Stimulated activated naive CD8-positive, alpha-beta T cell treated with anti-CD3 and anti-CD28 coated beads, Interleukin-15, amount 100 ng/mL, for 72 hours (primary cell): ENCODE measurements at regions not wholly inside any gene's neighbourhood (a gene's known extent, or its start where the extent isn't known, plus 50 kb on each side); places are given as distances from the start of the nearest gene placed in this dataset.
A peak's percentile ranks its signal among the peaks of the same experiment; 100 is the strongest.

Experiments
- ATAC-seq: fragments of 150-1000 bp; cut with Tn5 transposase; 2 replicates; pipeline ENCODE4 v1.10.0; 2021; ENCODE audit warnings: mild to moderate bottlenecking, moderate library complexity
- DNase-seq, 2 donors: peaks; one replicate each; pipeline ENCODE4 v3.0.0; 2021 to 2022
- H3K27ac Mint-ChIP-seq, 2 donors: one replicate each; pipeline ENCODE4 v1.8.0; 2022; ENCODE audit warnings: mild to moderate bottlenecking in 2 of 2, mixed read lengths in 2 of 2, moderate library complexity in 2 of 2
- H3K27me3 Mint-ChIP-seq: one replicate; pipeline ENCODE4 v1.8.0; 2022; ENCODE audit warnings: mixed read lengths
- H3K4me1 Mint-ChIP-seq: one replicate; pipeline ENCODE4 v1.8.0; 2022; ENCODE audit warnings: mild to moderate bottlenecking, mixed read lengths
- H3K4me3 Mint-ChIP-seq, 2 donors: one replicate each; pipeline ENCODE4 v1.8.0; 2022; ENCODE audit warnings: mild to moderate bottlenecking in 2 of 2, mixed read lengths in 2 of 2, moderate library complexity in 1 of 2
- H3K9me3 Mint-ChIP-seq, 2 donors: one replicate each; pipeline ENCODE4 v1.8.0; 2022; ENCODE audit warnings: mixed read lengths in 2 of 2

- DNase-seq: no peak
- no peak overlapping the region for H3K27ac Mint-ChIP-seq
Measured at GRCh38 chr2:2871480-2872308, 505.9 kb downstream of the EIPR1 start.

GRCh38 chr2:2870106-2870505 lies 507.5 kb downstream of the EIPR1 start:
- no peak for ATAC-seq
- H3K9me3 Mint-ChIP-seq: no peaks in the 10 kb centered on the region

More at GRCh38 chr2:2871480-2872308, 505.9 kb downstream of the EIPR1 start:
- Mint-ChIP-seq H3K9me3 (no peaks in the 10 kb centered on the region), H3K27me3 (no peaks in the 10 kb centered on the region), H3K4me3 (no peak overlapping the region), H3K4me1 (no peaks in the 10 kb centered on the region)
- no peak for ATAC-seq

DNA sequence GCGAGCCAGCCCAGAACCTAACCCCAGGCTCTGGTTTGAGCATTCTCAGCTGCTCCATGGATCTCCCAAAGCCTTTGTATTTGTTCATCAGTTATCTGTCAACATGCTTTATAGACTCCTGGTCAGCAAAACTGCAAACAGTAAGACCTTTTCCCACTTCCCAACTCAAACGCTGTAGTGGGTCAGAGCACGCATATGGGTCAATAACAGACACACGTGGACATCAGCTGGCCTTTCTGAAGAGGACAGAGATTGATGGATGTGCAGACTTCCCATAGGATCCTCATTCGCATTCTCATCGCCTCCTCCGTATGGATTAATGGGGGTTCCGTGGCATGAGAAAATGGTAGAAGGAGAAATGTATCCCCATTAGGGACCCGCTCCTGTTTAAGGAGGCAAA lies 508.1 kb downstream of the EIPR1 start:
- H3K4me3 Mint-ChIP-seq: no peak overlapping the region
- H3K27me3 Mint-ChIP-seq: no peaks in the 10 kb centered on the region
- H3K27ac Mint-ChIP-seq: no peak overlapping the region
- H3K9me3 Mint-ChIP-seq: no peaks in the 10 kb centered on the region
- DNase-seq (no peak), ATAC-seq (no peak)
- H3K4me1 Mint-ChIP-seq: no peaks in the 10 kb centered on the region

More at GRCh38 chr2:2870106-2870505, 507.5 kb downstream of the EIPR1 start:
- Mint-ChIP-seq H3K27me3 (no peaks in the 10 kb centered on the region), H3K4me3 (no peak overlapping the region), H3K27ac (no peak overlapping the region), H3K4me1 (no peaks in the 10 kb centered on the region)
- DNase-seq: no peak

DNA sequence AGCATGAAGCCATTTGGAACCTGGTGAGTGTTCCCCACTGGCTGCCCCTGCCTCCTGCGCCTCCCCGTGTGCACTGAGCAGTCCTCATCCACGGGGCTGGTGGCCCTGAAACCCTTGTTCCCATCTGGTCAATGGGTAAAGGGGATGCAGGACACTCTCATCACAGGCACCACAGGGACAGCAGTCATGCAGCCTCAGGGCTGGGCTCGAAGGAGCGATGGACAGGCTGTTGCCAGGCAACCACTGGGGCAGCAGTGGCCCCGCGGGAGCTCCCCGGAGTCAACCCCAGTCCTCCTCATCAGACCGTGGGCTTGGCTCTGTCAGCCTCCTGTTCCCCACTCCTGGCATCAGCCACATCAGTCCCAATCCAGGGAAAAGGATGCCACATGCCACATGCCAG lies 509.5 kb downstream of the EIPR1 start:
- Mint-ChIP-seq H3K4me3 (no peak overlapping the region), H3K9me3 (no peaks in the 10 kb centered on the region), H3K27me3 (no peaks in the 10 kb centered on the region), H3K27ac (no peak overlapping the region), H3K4me1 (no peaks in the 10 kb centered on the region)
- ATAC-seq: no peak
- no peak for DNase-seq

DNA sequence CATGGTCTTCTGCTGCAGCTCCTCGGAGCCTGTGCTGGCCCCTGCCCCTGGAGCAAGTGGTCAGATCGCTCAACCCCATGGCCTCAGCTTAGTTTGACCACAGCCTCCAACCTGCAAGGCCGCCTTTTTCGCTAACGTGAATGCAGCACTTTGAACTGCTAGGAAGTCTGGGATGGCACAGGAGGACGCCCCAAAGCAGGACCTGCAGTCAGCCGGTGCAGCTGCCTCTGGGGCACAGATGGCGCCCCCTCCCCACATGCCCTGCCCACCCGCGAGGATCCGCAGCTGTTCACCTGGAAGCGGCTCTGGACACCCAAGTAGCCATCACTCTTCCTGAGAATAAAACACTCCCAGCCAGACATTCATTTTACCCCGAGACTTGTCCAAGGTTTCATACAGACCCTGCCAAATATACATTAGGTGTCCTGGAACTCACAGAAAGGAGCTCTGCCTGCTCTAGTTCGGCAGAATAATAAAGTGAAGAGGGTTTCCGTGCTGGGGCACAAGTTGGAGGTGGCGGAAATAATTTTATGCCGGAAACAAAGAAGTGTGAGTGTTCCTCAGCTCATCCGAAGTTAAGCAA lies 510.1 kb downstream of the EIPR1 start:
- no peaks in the 10 kb centered on the region for H3K4me1 Mint-ChIP-seq
- no peak for DNase-seq
- no peak for ATAC-seq
- no peaks in the 10 kb centered on the region for H3K27me3 Mint-ChIP-seq
- H3K4me3 Mint-ChIP-seq: no peak overlapping the region
- peak overlapping the region in 1 of 2 donors; percentile 48 for H3K27ac Mint-ChIP-seq
- H3K9me3 Mint-ChIP-seq: no peaks in the 10 kb centered on the region

DNA sequence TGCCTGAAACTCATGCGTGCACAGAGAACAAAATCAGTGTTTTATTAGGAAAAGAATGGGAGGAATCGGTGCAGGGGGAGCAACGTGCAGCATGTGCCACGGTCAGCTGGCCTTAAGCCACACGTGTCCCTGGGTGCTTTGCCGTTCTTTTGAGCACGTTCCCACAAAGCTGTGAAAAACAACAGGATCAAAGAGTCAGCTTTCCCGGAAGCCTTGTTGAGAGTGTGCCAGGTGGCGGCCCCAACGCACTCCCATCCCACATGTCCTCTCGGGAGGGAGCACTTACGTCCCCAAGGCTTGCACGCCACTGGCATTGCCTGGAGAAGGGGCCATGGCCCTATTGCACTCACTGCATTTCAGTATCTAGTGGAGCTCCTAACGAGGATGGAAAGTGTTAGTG lies 511.2 kb downstream of the EIPR1 start:
- no peak overlapping the region for H3K27ac Mint-ChIP-seq
- H3K9me3 Mint-ChIP-seq: no peaks in the 10 kb centered on the region
- H3K4me3 Mint-ChIP-seq: no peak overlapping the region
- H3K27me3 Mint-ChIP-seq: no peaks in the 10 kb centered on the region
- DNase-seq: no peak
- no peaks in the 10 kb centered on the region for H3K4me1 Mint-ChIP-seq
- no peak for ATAC-seq

- Mint-ChIP-seq H3K9me3 (no peaks in the 10 kb centered on the region), H3K4me1 (no peaks in the 10 kb centered on the region), H3K27me3 (no peaks in the 10 kb centered on the region), H3K27ac (no peak overlapping the region), H3K4me3 (no peak overlapping the region)
- peak; percentile 22 for ATAC-seq
- no peak for DNase-seq
Measured at GRCh38 chr2:2862386-2862785, 515.2 kb downstream of the EIPR1 start.

DNA sequence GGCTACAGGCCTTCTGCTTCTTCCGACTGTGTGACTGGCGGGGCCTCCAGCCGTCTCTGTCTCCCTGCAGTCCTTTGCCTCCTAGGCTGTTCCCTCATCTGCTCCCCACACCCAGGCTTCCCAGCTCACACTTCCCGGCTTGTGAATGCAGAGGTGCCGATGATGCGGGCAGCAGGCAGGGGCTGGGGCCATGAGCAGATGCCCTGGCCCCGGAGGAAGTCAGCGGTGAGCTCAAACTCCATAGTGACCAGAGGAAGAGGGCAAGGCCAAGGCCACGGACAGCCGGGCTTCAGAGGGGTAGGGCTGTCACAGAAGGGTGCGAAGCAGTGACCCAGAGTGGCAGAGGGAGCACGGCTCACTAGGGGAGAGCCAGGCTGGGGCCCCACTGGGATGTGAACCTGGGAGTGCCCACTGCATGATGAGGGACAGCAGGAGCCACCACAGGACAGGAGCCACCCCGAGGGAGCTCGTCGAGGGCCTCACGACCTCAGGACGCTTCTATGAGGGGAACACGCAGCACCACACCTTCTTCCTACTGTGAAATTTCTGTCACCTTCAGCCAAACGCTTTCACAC lies 515.9 kb downstream of the EIPR1 start:
- Mint-ChIP-seq H3K4me1 (no peaks in the 10 kb centered on the region), H3K27me3 (no peaks in the 10 kb centered on the region), H3K27ac (peak overlapping the region in 1 of 2 donors; percentile 63), H3K9me3 (no peaks in the 10 kb centered on the region), H3K4me3 (no peak overlapping the region)
- DNase-seq (no peak), ATAC-seq (no peak)

GRCh38 chr2:2860589-2861300 lies 516.9 kb downstream of the EIPR1 start:
- DNase-seq: no peak
- no peaks in the 10 kb centered on the region for H3K4me1 Mint-ChIP-seq
- no peaks in the 10 kb centered on the region for H3K9me3 Mint-ChIP-seq
- no peaks in the 10 kb centered on the region for H3K27me3 Mint-ChIP-seq
- no peak overlapping the region for H3K4me3 Mint-ChIP-seq
- H3K27ac Mint-ChIP-seq: no peak overlapping the region
- no peak for ATAC-seq

- Mint-ChIP-seq H3K4me3 (no peak overlapping the region), H3K27ac (no peak overlapping the region), H3K9me3 (no peaks in the 10 kb centered on the region), H3K27me3 (no peaks in the 10 kb centered on the region), H3K4me1 (no peaks in the 10 kb centered on the region)
- ATAC-seq (no peak), DNase-seq (no peak)
Measured at GRCh38 chr2:2859732-2860131, 517.9 kb downstream of the EIPR1 start.

GRCh38 chr2:2859164-2859563 lies 518.5 kb downstream of the EIPR1 start:
- Mint-ChIP-seq H3K4me3 (no peak overlapping the region), H3K27me3 (no peaks in the 10 kb centered on the region), H3K4me1 (no peaks in the 10 kb centered on the region), H3K9me3 (no peaks in the 10 kb centered on the region), H3K27ac (no peak overlapping the region)
- DNase-seq (no peak), ATAC-seq (no peak)

DNA sequence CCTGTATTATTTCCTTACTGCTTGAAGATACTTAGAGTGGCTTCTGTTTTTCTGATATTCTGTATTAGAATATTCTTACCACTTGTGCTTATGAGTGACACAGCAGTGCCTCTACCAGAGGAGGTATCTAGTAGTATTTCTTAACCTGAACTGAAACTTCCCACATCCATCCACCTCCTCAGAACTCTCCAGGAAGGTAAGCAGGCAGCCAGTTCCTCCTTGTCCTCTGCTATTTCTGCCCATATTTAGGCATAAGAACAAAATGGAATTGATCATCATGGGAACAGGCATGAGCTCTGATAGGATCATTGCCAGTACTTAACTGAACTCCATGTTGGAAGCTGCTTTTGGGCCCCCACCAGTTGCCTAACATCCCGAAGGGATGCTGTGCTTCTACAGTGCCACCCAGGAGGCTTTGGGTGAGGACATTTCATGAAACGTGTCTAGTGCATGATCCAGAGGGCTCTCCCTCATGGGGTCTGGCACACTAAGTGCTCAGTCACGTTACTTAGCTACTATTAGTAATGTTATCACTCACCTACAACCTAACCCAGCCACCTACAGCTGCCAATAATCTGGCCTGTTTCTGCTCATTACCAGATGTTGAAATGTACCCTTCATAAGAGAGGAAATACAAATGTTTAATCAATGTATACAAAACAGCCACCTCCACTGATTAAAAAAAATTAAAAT lies 520.7 kb downstream of the EIPR1 start:
- ATAC-seq (no peak), DNase-seq (no peak)
- H3K27ac Mint-ChIP-seq: no peak overlapping the region
- H3K9me3 Mint-ChIP-seq: no peaks in the 10 kb centered on the region
- H3K4me3 Mint-ChIP-seq: no peak overlapping the region
- H3K27me3 Mint-ChIP-seq: no peaks in the 10 kb centered on the region
- no peaks in the 10 kb centered on the region for H3K4me1 Mint-ChIP-seq

GRCh38 chr2:2855297-2855696 lies 522.3 kb downstream of the EIPR1 start:
- ATAC-seq: no peak
- Mint-ChIP-seq H3K4me1 (no peaks in the 10 kb centered on the region), H3K27ac (no peak overlapping the region), H3K4me3 (no peak overlapping the region), H3K9me3 (no peaks in the 10 kb centered on the region), H3K27me3 (no peaks in the 10 kb centered on the region)
- no peak for DNase-seq

GRCh38 chr2:2853346-2853745 lies 522.3 kb upstream of the MYT1L start:
- no peak for DNase-seq
- Mint-ChIP-seq H3K27me3 (no peaks in the 10 kb centered on the region), H3K4me1 (no peaks in the 10 kb centered on the region), H3K4me3 (no peak overlapping the region), H3K27ac (no peak overlapping the region), H3K9me3 (no peaks in the 10 kb centered on the region)
- no peak for ATAC-seq
